T-helper 1 cell (primary cell): ENCODE measurements at regions not wholly inside any gene's neighbourhood (a gene's known extent, or its start where the extent isn't known, plus 50 kb on each side); places are given as distances from the start of the nearest gene placed in this dataset.
A peak's percentile ranks its signal among the peaks of the same experiment; 100 is the strongest.

Experiments used
- DNase-seq, 5 donors: peaks; one replicate each; pipeline ENCODE4 v3.0.0-alpha.2; 2012 to 2020

- no peak for DNase-seq
These were observed 95.0 kb upstream of the PPP2R5A start for GRCh38 chr1:212190169-212190568.

DNA sequence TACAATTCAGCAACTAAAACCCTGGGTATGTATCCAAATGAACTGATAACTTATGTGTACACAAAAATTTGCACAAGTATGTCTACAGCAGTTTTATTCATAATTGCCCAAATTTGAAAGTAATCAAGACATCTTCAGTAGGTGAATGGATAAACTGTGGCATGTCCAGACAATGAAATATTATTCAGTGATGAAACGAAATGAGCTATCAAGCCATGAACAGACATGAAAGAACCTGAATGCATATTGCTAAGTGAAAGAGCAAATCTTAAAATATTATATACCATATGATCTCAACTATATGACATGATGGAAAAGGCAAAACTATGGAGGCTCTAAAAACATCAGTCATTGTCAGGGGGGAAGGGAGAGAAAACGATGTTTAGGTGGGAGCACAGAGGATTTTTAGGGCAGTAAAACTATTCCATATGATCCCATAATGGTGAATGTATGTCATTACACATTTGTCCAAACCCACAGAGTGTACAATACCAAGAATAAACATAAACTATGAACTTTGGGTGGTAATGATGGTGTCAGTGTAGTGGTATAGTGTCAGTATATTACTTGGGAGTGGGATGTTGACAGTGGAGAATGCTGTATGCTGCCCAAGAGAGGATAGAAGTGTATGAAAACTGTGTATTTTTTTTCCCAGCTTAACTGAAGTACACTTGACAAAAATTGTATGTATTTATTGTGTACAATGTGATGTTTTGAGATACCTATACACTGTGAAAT, 92.8 kb upstream of the PPP2R5A start:
- DNase-seq, result no peak

- DNase-seq, result no peak
These were observed 88.9 kb upstream of the PPP2R5A start for GRCh38 chr1:212196355-212196754.

GRCh38 chr1:212201461-212201860, 83.7 kb upstream of the PPP2R5A start:
- DNase-seq, result no peak

DNA sequence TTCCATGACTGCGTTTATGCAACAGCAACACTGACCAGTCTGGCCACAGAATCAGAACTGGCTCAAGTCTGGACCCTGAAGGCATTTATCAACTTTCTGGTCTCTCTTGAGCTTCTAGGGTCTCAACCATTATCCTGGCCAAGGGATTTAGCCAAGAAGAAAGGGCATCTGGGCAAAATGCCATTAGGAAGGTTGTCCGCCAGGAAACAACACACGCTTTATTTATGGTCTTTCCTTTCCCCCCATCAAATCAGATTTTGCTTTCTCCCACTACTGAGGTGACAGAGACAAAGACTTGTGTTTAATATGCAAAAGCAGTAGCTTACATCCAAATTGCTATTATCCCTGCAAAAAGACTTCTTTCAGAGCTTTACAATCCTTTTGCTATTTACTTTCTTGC, 81.6 kb upstream of the PPP2R5A start:
- DNase-seq, result no peak

DNA sequence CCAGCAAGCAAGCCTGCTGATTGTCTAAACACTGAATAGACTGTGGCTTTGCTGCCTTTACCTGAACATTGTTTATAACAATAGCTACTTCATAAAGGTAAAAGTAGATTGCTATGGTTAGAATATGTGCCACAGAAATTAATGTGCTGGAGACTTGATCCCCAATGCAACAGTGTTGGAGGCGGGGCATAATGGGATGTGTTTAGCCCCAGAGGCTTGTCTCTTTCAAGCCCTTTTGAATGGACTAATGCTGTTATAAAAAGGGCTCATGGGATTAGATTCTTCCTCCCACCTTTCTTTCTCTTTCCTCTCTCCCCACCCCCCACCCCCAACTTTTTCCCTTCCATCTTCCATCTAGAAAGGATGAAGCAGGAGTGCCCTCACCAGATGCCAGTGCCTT, 80.2 kb upstream of the PPP2R5A start:
- DNase-seq, result no peak

- no peak for DNase-seq
These were observed 79.4 kb upstream of the PPP2R5A start for GRCh38 chr1:212205843-212206242.

- DNase-seq, result no peak
These were observed 78.1 kb upstream of the PPP2R5A start for GRCh38 chr1:212207118-212207517.

DNA sequence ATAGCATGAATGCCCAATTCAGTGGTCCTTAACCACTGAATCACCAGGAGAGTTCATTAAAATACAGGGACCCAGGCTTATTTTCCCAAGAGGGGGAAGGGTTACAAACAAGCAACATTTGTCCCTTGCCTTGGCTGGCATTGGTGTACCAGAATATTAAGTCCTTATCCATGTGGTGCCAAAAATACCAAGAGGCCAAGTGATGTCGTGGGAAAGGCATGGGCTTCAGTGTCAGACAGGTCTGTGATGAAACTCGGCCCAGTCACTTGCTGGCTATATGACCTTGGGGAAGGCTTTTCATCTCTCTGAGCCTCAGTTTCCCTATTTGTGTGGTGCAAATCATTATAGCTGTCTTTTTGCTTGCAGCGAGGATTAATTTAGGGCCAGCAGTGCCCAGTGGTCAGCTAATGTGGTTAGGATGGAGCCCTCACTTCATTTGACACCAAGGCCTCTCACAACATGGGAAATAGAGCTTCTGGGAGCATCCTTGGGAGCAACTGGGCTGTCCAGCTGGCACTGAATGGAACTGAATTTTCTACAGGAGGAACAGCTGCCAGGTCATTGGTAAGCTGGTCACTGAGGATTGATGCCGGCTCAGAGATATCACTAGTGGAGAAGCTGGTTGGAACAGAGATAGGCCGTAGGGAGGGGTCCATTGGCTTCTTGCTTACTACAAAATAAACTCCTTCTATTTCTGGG, 77.2 kb upstream of the PPP2R5A start:
- no peak for DNase-seq

- DNase-seq, result no peak
These were observed 76.1 kb upstream of the PPP2R5A start for GRCh38 chr1:212208978-212209644.

DNA sequence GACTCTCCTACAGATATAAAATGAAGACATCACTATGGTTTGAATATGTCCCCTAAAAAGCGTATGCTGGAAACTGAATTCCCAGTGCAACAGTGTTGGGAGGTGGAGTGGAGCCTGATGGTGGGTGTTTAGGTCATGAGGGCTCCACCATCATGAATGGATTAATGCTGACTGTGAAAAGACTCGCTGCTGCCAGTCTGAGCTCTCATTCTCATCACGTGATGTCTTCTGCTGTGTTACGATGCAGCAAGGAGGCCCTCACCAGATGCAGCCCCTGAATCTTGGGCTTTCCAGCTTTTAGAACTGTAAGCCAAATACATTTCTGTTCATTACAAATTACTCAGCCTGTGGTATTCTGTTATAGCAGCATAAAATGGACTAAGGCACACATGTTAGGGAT, 73.8 kb upstream of the PPP2R5A start:
- DNase-seq, result no peak

- no peak for DNase-seq
These were observed 72.9 kb upstream of the PPP2R5A start for GRCh38 chr1:212212343-212212742.

DNA sequence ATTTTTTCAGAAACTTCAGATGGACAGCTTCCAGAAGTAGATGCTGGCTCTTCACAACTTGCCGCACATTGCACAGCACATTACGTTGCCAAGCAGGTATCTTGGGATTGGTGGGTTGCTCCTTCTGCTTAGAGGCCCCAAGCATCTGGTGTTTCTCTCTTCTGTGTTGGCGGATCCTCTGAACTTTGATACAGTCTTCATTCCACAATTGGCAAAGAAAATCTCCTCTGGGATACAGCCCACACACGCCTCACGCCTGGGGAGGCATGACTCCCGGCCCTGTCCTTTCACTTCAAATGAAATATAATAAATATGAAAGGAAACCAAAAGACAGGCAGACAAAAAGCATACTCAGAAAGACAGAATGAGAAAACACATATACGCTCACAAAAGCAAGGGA, 72.3 kb upstream of the PPP2R5A start:
- no peak for DNase-seq

DNA sequence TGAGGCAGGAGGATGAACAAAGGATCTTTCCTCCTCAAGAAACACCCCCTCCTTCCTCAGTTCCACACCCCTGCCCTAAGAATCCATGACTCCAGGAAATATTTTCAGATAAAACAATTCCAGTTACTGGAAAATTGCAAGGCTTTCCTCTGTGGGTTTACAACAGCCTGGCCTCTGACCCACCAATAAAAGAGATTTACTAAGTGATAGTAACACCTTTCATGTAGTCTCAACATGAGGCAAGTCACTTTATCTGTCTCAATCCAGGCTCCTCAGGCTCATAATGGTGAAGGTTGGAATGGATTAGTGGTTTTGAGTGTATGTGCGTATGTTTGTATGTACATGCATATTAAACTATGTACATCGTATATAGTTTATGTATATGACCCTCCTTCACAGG, 71.4 kb upstream of the PPP2R5A start:
- no peak for DNase-seq

- DNase-seq, result no peak
These were observed 70.9 kb upstream of the PPP2R5A start for GRCh38 chr1:212214325-212214724.

DNA sequence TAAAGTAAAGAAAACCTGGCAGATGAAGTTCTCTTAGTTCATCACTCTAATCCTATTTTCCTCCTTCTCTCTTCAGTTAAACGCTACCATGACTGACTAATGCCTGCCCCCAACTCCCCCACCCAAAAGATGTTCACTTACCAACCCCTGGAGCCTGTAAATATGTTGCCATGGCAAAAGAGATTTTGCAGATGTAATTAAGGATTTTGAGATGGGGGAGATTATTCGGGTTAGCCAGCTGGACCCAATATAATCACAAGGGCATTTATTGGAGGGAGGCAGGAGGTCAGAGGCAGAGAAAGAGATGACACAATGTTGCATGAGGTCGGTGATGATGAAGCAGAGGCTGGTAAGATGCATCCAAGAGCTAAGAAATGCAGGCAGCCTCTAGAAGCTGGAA, 69.3 kb upstream of the PPP2R5A start:
- DNase-seq, result no peak

DNA sequence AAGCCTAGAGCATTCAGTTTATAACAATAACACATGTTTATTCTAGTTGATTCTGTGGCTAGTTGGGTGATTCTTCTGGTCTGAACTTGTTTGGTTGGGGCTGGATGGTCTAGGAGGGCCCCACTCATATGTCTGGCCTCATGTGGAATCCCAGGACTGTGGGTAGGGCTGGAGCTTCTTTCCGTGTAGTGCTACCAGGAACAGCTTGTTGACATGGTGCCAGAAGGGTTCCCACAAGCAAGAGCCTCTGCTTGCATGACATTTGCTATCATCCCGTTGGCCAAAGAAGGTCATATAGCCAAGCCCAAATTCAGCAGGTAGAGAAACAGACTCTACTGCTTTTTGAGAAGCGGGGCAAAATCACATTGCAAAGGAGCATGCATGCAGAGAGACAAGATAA, 67.6 kb upstream of the PPP2R5A start:
- DNase-seq, result no peak

DNA sequence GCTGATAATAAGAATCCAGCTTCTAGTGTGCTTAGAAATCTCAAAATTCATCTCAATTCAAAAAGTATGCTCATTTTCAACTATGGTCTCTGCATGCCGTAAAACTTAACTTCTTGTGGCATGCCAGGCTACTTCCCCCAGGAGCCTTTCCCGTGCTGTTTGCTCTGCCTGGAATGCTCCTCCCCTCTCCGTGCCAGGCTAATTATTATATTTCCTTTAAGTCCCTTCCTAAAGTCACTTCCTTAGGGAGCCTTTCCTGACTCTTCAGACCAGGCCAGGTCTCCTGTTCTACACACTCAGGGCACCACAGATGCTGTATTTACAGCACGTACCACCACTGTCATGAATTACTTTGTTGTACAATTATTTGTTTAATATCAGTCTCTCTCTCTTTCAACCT, 67.1 kb upstream of the PPP2R5A start:
- no peak for DNase-seq

- peak in 1 of 5 donors; percentile 74 for DNase-seq
These were observed 66.3 kb upstream of the PPP2R5A start for GRCh38 chr1:212218911-212219310.

GRCh38 chr1:212219679-212220463, 65.3 kb upstream of the PPP2R5A start:
- DNase-seq, result no peak

DNA sequence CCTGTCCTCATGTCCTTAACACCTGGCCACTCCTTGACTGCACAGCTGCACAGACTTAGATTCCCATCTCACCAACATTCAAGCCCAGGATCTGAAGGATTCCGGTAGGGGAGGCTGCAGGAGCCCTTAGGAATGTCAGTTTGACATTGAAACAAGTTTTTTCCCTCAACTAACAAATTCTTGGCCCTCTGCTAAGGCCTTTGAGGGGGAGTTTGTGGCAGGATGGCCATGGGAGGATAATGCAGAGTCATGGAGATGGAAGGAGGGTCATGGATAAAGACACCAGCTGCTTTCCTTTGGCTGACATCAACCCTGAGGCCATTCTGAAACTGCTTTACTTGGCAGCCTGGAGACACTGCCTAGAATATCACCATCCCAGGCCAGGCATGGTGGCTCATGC, 63.4 kb upstream of the PPP2R5A start:
- DNase-seq, result no peak

- no peak for DNase-seq
These were observed 61.1 kb upstream of the PPP2R5A start for GRCh38 chr1:212224102-212224501.

- peak in 3 of 5 donors; percentile 3 to 88 (median 14) for DNase-seq
These were observed 59.8 kb upstream of the PPP2R5A start for GRCh38 chr1:212225416-212225815.
